SK-N-SH treated with all-trans-retinoic acid at 6 μM for 48 hours (cell line): ENCODE measurements at regions not wholly inside any gene's neighbourhood (a gene's known extent, or its start where the extent isn't known, plus 50 kb on each side); places are given as distances from the start of the nearest gene placed in this dataset.

ENCODE experiments used
- BACH2 ChIP-seq: fragments of 250-450 bp; sonication (Bioruptor Pico); IDR thresholded peaks from 2 replicates; pipeline ENCODE4 v1.9.0; 2021; ENCODE audit warnings: mild to moderate bottlenecking, borderline replicate concordance
- CSDC2 ChIP-seq: fragments of 250-450 bp; sonication (Bioruptor Pico); IDR thresholded peaks from 2 replicates; pipeline ENCODE4 v1.5.0; 2020; ENCODE audit warnings: mild to moderate bottlenecking, moderate library complexity
- CSRNP3 ChIP-seq: fragments of 250-450 bp; sonication (Bioruptor Pico); IDR thresholded peaks from 2 replicates; pipeline ENCODE4 v1.5.1; 2021; ENCODE audit warnings: mild to moderate bottlenecking, moderate library complexity
- ESRRG ChIP-seq: fragments of 250-450 bp; sonication (Bioruptor Pico); IDR thresholded peaks from 2 replicates; pipeline ENCODE4 v1.6.1; 2021; ENCODE audit warnings: mild to moderate bottlenecking
- POU6F1 ChIP-seq: fragments of 250-450 bp; sonication (Bioruptor Pico); IDR thresholded peaks from 2 replicates; pipeline ENCODE4 v1.8.0; 2021; ENCODE audit warnings: low read depth, mild to moderate bottlenecking, moderate library complexity, borderline replicate concordance
- RARB ChIP-seq: fragments of 250-450 bp; sonication (Bioruptor Pico); IDR thresholded peaks from 2 replicates; pipeline ENCODE4 v1.8.0; 2021; ENCODE audit warnings: mild to moderate bottlenecking, moderate library complexity
- TCF4 ChIP-seq: fragments of 250-450 bp; sonication (Bioruptor Pico); IDR thresholded peaks from 2 replicates; pipeline ENCODE4 v1.8.0; 2021; ENCODE audit warnings: mild to moderate bottlenecking, moderate library complexity, borderline replicate concordance
- TOX ChIP-seq: fragments of 250-450 bp; sonication (Bioruptor Pico); IDR thresholded peaks from 2 replicates; pipeline ENCODE4 v1.8.0; 2021; ENCODE audit warnings: mild to moderate bottlenecking, moderate library complexity, borderline replicate concordance
- ZFP30 ChIP-seq: fragments of 450-650 bp; formaldehyde crosslinking; IDR thresholded peaks from 2 replicates; pipeline ENCODE4 v1.5.0; 2022; ENCODE audit warnings: mild to moderate bottlenecking, moderate library complexity
- ZNF565 ChIP-seq: fragments of 450-650 bp; formaldehyde crosslinking; conservative IDR thresholded peaks from 2 replicates; pipeline ENCODE4 v1.5.0; 2020; ENCODE audit warnings: low read depth, mild to moderate bottlenecking, moderate library complexity
- ZNF8 ChIP-seq: fragments of 450-650 bp; formaldehyde crosslinking; IDR thresholded peaks from 2 replicates; pipeline ENCODE4 v1.5.0; 2020; ENCODE audit warnings: mild to moderate bottlenecking, moderate library complexity

GRCh38 chr7:130940907-130941306 is 206.9 kb upstream of the KLF14 start:
- TF ChIP-seq BACH2 (CRISPR knock-in tag) (no peak), RARB (no peak), TCF4 (CRISPR knock-in tag) (no peak), ZNF565 (no peak), ESRRG (CRISPR knock-in tag) (no peak), POU6F1 (CRISPR knock-in tag) (no peak), ZFP30 (CRISPR knock-in tag) (no peak), CSRNP3 (CRISPR knock-in tag) (no peak), ZNF8 (CRISPR knock-in tag) (no peak), CSDC2 (no peak), TOX (CRISPR knock-in tag) (no peak)
